ENCODE measurements at regions not wholly inside any gene's neighbourhood (a gene's known extent, or its start where the extent isn't known, plus 50 kb on each side); places are given as distances from the start of the nearest gene placed in this dataset.

- TF ChIP-seq CTCF (IDR thresholded peaks at IDR 0.05) (no peak), POLR2A (IDR thresholded peaks at IDR 0.05) (no peak), POLR2AphosphoS5 (IDR thresholded peaks at IDR 0.05) (no peak), EP300 (IDR thresholded peaks at IDR 0.05) (no peak)
Observed at GRCh38 chr4:175033162-175033561, 115.0 kb downstream of the ADAM29 start.

Data from upper lobe of left lung (tissue), 4 donors.